SK-N-SH (cell line): ENCODE measurements at regions not wholly inside any gene's neighbourhood (a gene's known extent, or its start where the extent isn't known, plus 50 kb on each side); places are given as distances from the start of the nearest gene placed in this dataset.

Experiments used
- CTCF ChIA-PET: fragments of 300-600, 350-600 bp; formaldehyde crosslinking; extraction: SDS; loops from one replicate; lab custom pipeline; 2021; lab: Yijun Ruan, JAX
- POLR2A ChIA-PET: fragments of 350-600 bp; sonication (Branson Sonifier 250); formaldehyde crosslinking; extraction: SDS; loops from one replicate; lab custom pipeline; 2020; ENCODE audit warnings: antibody characterized with exemption, inconsistent platforms; lab: Yijun Ruan, JAX
- DNase-seq: peaks from one replicate; pipeline ENCODE4 v3.0.0; 2012
- H2AFZ ChIP-seq: fragments of 200-600 bp; sonication (generic); 2 replicates; pipeline ENCODE4 v1.8.1; 2016; ENCODE audit warnings: antibody characterized with exemption, mild to moderate bottlenecking, low read depth
- H3F3A ChIP-seq: fragments of 200-600 bp; sonication (generic); replicated peaks from 2 replicates; pipeline ENCODE3; 2016; ENCODE audit warnings: antibody characterized with exemption, mild to moderate bottlenecking; ENCODE audit not compliant: insufficient read depth
- H3K27ac ChIP-seq, 2 experiments: fragments of 200-500 bp in 1 of 2; fragments of 200-600 bp in 1 of 2; sonication (Bioruptor generic) in 1 of 2; sonication (generic), shearing (Covaris generic) in 1 of 2; 2 replicates each; pipeline versions ENCODE4 v1.5.1 to v1.6.1; 2014 to 2016; ENCODE audit warnings: low read depth in 2 of 2, inconsistent platforms in 1 of 2, low read length in 1 of 2, mild to moderate bottlenecking in 1 of 2, mixed read lengths in 1 of 2
- H3K27me3 ChIP-seq: fragments of 200-600 bp; sonication (generic), shearing (Covaris generic); 2 replicates; pipeline ENCODE4 v1.6.1; 2016; ENCODE audit warnings: mixed run types; ENCODE audit not compliant: insufficient read depth
- H3K36me3 ChIP-seq, 2 experiments: fragments of 200-500 bp in 1 of 2; fragments of 200-600 bp in 1 of 2; sonication (Bioruptor generic) in 1 of 2; sonication (generic) in 1 of 2; replicated peaks in 1 of 2; 2 replicates each; pipeline versions ENCODE3 to v1.5.1; 2014 to 2016; ENCODE audit warnings: low read length in 1 of 2, mild to moderate bottlenecking in 1 of 2; ENCODE audit not compliant: insufficient read depth in 2 of 2, control insufficient read depth in 1 of 2
- H3K4me1 ChIP-seq, 2 experiments: fragments of 200-500 bp in 1 of 2; fragments of 200-600 bp in 1 of 2; sonication (Bioruptor generic) in 1 of 2; sonication (generic), shearing (Covaris generic) in 1 of 2; 2 replicates each; pipeline versions ENCODE4 v1.5.1 to v1.6.1; 2014 to 2016; ENCODE audit warnings: low read depth in 1 of 2, low read length in 1 of 2, mixed run types in 1 of 2; ENCODE audit not compliant: insufficient read depth in 2 of 2, control insufficient read depth in 1 of 2
- H3K4me2 ChIP-seq: fragments of 200-600 bp; sonication (generic), shearing (Covaris generic); 2 replicates; pipeline ENCODE4 v1.6.1; 2017; ENCODE audit warnings: mixed run types
- H3K4me3 ChIP-seq, 2 experiments: fragments of 200-500 bp in 1 of 2; fragments of 200-600 bp in 1 of 2; sonication (Bioruptor generic) in 1 of 2; sonication (generic), shearing (Covaris generic) in 1 of 2; 2 replicates each; pipeline versions ENCODE4 v1.5.1 to v1.8.1; 2014 to 2016; ENCODE audit warnings: low read depth in 2 of 2, inconsistent platforms in 1 of 2, low read length in 1 of 2, mild to moderate bottlenecking in 1 of 2, mixed read lengths in 1 of 2, moderate library complexity in 1 of 2
- H3K79me2 ChIP-seq: fragments of 200-600 bp; sonication (generic); 2 replicates; pipeline ENCODE4 v1.8.1; 2017; ENCODE audit warnings: mild to moderate bottlenecking; ENCODE audit not compliant: insufficient read depth
- H3K9ac ChIP-seq: fragments of 200-600 bp; sonication (generic); 2 replicates; pipeline ENCODE4 v1.6.1; 2017; ENCODE audit warnings: mixed run types
- H3K9me2 ChIP-seq: fragments of 200-600 bp; sonication (generic); 2 replicates; pipeline ENCODE4 v1.6.1; 2017; ENCODE audit warnings: mixed run types
- H3K9me3 ChIP-seq: fragments of 200-600 bp; sonication (generic); 2 replicates; pipeline ENCODE4 v1.6.1; 2017; ENCODE audit warnings: mixed run types, mild to moderate bottlenecking, moderate library complexity
- H4K20me1 ChIP-seq: fragments of 200-600 bp; sonication (generic); 2 replicates; pipeline ENCODE4 v1.6.1; 2017; ENCODE audit warnings: mild to moderate bottlenecking, mixed run types; ENCODE audit not compliant: insufficient read depth
- CHD2 ChIP-seq: fragments of 150-350 bp; IDR thresholded peaks from 2 replicates; pipeline ENCODE4 v1.6.1; 2018; ENCODE audit warnings: low read length; ENCODE audit not compliant: partially characterized antibody
- FOSL2 ChIP-seq: IDR thresholded peaks from 2 replicates; pipeline ENCODE4 v1.4.0; 2012; ENCODE audit warnings: low read depth, mild to moderate bottlenecking, moderate library complexity, borderline replicate concordance
- FOXM1 ChIP-seq: IDR thresholded peaks from 2 replicates; pipeline ENCODE4 v1.4.0; 2012; ENCODE audit warnings: low read depth, mild to moderate bottlenecking
- GABPA ChIP-seq: IDR thresholded peaks from 2 replicates; pipeline ENCODE4 v1.4.0; 2012; ENCODE audit warnings: low read depth, mild to moderate bottlenecking
- MXI1 ChIP-seq: IDR thresholded peaks from 2 replicates; pipeline ENCODE4 v1.6.1; 2012; ENCODE audit warnings: mild to moderate bottlenecking, low read depth, low read length, improper control_type of control experiment
- POLR2AphosphoS5 ChIP-seq: IDR thresholded peaks from 2 replicates; pipeline ENCODE4 v1.6.1; 2012; ENCODE audit warnings: low read depth, low read length
- RAD21 ChIP-seq: IDR thresholded peaks from 2 replicates; pipeline ENCODE4 v1.6.1; 2012; ENCODE audit warnings: mild to moderate bottlenecking, low read length
- RFX5 ChIP-seq: IDR thresholded peaks from 2 replicates; pipeline ENCODE4 v1.6.1; 2012; ENCODE audit warnings: mild to moderate bottlenecking, improper control_type of control experiment, low read length
- SIN3A ChIP-seq: IDR thresholded peaks from 2 replicates; pipeline ENCODE4 v1.6.1; 2012; ENCODE audit warnings: low read depth, mild to moderate bottlenecking, low read length, moderate library complexity, borderline replicate concordance
- TAF1 ChIP-seq: IDR thresholded peaks from 2 replicates; pipeline ENCODE4 v1.6.1; 2012; ENCODE audit warnings: low read depth, mild to moderate bottlenecking, low read length, moderate library complexity, borderline replicate concordance
- TEAD4 ChIP-seq: IDR thresholded peaks from 2 replicates; pipeline ENCODE4 v1.4.0; 2012; ENCODE audit warnings: mild to moderate bottlenecking, borderline replicate concordance; ENCODE audit not compliant: insufficient read depth
- USF2 ChIP-seq: fragments of 150-350 bp; IDR thresholded peaks from 2 replicates; pipeline ENCODE4 v1.6.1; 2017; ENCODE audit warnings: antibody characterized with exemption, low read length, low read depth, borderline replicate concordance
- WGBS: methylation state at CpG from one replicate; pipeline ENCODE4 v1.1.6; 2017; ENCODE audit warnings: low lambda C conversion rate; 5-methylcytosine and 5-hydroxymethylcytosine counted together
- TF ChIP-seq, protein P1 (sequence below): IDR thresholded peaks from 2 replicates; pipeline ENCODE4 v1.4.0; 2012; ENCODE audit warnings: low read depth, borderline replicate concordance
- TF ChIP-seq, protein P2 (sequence below): IDR thresholded peaks from 2 replicates; pipeline ENCODE4 v1.6.1; 2012; ENCODE audit warnings: mild to moderate bottlenecking, low read depth, low read length, moderate library complexity

DNA sequence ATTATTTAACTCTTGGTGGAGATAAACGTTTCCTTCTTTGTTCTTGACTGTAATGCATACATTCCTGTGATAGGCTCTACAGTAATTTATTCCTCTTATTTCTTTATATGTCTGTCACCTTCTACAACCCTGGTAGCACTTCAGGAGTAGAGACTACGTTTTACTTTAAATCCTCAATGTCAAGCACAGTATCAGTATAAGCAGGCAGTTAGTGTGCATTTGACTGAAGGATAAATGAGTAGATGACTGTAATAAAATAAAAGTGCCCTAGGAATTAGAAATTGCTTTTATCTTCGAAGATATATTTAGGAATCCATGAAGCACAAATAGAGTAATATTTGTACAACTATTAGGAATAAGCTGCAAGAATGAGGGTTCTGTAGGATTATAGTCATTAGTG, 599.6 kb upstream of the PRMT6 start:
- H3K9me2 ChIP-seq: no peaks in the 10 kb centered on the region
- H3K27me3 ChIP-seq: no peaks in the 10 kb centered on the region
- H3K36me3 ChIP-seq: no peaks in the 10 kb centered on the region
- no peak for TF ChIP-seq RFX5
- TF ChIP-seq, protein P1, sequence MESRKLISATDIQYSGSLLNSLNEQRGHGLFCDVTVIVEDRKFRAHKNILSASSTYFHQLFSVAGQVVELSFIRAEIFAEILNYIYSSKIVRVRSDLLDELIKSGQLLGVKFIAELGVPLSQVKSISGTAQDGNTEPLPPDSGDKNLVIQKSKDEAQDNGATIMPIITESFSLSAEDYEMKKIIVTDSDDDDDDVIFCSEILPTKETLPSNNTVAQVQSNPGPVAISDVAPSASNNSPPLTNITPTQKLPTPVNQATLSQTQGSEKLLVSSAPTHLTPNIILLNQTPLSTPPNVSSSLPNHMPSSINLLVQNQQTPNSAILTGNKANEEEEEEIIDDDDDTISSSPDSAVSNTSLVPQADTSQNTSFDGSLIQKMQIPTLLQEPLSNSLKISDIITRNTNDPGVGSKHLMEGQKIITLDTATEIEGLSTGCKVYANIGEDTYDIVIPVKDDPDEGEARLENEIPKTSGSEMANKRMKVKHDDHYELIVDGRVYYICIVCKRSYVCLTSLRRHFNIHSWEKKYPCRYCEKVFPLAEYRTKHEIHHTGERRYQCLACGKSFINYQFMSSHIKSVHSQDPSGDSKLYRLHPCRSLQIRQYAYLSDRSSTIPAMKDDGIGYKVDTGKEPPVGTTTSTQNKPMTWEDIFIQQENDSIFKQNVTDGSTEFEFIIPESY: no peak
- TF ChIP-seq GABPA: no peak
- no peak for TF ChIP-seq USF2
- no peak for TF ChIP-seq SIN3A
- TF ChIP-seq RAD21: no peak
- TF ChIP-seq, protein P2, sequence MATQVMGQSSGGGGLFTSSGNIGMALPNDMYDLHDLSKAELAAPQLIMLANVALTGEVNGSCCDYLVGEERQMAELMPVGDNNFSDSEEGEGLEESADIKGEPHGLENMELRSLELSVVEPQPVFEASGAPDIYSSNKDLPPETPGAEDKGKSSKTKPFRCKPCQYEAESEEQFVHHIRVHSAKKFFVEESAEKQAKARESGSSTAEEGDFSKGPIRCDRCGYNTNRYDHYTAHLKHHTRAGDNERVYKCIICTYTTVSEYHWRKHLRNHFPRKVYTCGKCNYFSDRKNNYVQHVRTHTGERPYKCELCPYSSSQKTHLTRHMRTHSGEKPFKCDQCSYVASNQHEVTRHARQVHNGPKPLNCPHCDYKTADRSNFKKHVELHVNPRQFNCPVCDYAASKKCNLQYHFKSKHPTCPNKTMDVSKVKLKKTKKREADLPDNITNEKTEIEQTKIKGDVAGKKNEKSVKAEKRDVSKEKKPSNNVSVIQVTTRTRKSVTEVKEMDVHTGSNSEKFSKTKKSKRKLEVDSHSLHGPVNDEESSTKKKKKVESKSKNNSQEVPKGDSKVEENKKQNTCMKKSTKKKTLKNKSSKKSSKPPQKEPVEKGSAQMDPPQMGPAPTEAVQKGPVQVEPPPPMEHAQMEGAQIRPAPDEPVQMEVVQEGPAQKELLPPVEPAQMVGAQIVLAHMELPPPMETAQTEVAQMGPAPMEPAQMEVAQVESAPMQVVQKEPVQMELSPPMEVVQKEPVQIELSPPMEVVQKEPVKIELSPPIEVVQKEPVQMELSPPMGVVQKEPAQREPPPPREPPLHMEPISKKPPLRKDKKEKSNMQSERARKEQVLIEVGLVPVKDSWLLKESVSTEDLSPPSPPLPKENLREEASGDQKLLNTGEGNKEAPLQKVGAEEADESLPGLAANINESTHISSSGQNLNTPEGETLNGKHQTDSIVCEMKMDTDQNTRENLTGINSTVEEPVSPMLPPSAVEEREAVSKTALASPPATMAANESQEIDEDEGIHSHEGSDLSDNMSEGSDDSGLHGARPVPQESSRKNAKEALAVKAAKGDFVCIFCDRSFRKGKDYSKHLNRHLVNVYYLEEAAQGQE: no peak
- no peak for TF ChIP-seq TAF1
- no peak for TF ChIP-seq POLR2AphosphoS5
- TF ChIP-seq FOSL2: no peak
- no peak for TF ChIP-seq CHD2
- H3K9me3 ChIP-seq: no peaks in the 10 kb centered on the region
- DNase-seq: no peak
- no peaks in the 10 kb centered on the region for H4K20me1 ChIP-seq
- CTCF ChIA-PET: interaction anchor here (0.6 kb wide), 1 partner anchor 40 kb away, joined by 3 read pairs; no protein-coding TSS in a partner anchor
- POLR2A ChIA-PET: no interaction called here
- H3K9ac ChIP-seq: no peak overlapping the region
- WGBS: 10% methylated on average over 3 of the region's 3 CpGs
- H3F3A ChIP-seq: no peaks in the 10 kb centered on the region
- no peak overlapping the region for H3K4me3 ChIP-seq
- H2AFZ ChIP-seq: no peak overlapping the region
- H3K4me2 ChIP-seq: no peak overlapping the region
- no peak overlapping the region for H3K27ac ChIP-seq
- no peaks in the 10 kb centered on the region for H3K79me2 ChIP-seq
- H3K4me1 ChIP-seq: no peaks in the 10 kb centered on the region

GRCh38 chr1:106457368-106457767, 599.1 kb upstream of the PRMT6 start:
- ChIA-PET POLR2A (no interaction called here), CTCF (interaction anchor here (0.6 kb wide), 1 partner anchor 41 kb away, joined by 3 read pairs; no protein-coding TSS in a partner anchor)
- 19% methylated on average over 1 of the region's 1 CpG for WGBS

More at GRCh38 chr1:106457368-106457767, 599.1 kb upstream of the PRMT6 start:
- Histone ChIP-seq H2AFZ (no peak overlapping the region), H3K9me3 (no peaks in the 10 kb centered on the region), H3K4me1 (no peaks in the 10 kb centered on the region), H3K4me3 (no peak overlapping the region), H3K4me2 (no peak overlapping the region), H3K79me2 (no peaks in the 10 kb centered on the region), H3K27me3 (no peaks in the 10 kb centered on the region), H3F3A (no peaks in the 10 kb centered on the region), H3K9me2 (no peaks in the 10 kb centered on the region), H3K36me3 (no peaks in the 10 kb centered on the region), H4K20me1 (no peaks in the 10 kb centered on the region), H3K9ac (no peak overlapping the region), H3K27ac (no peak overlapping the region)
- TF ChIP-seq SIN3A (no peak), TEAD4 (no peak), FOXM1 (no peak), RFX5 (no peak), POLR2AphosphoS5 (no peak), MXI1 (no peak)
- TF ChIP-seq, protein P1: no peak
- TF ChIP-seq, protein P2: no peak
- no peak for DNase-seq
